WTC11 (cell line): ENCODE measurements at regions not wholly inside any gene's neighbourhood (a gene's known extent, or its start where the extent isn't known, plus 50 kb on each side); places are given as distances from the start of the nearest gene placed in this dataset.

Source experiments
- GABPB1 ChIP-seq: sonication (generic); formaldehyde crosslinking; IDR thresholded peaks from 2 replicates; pipeline ENCODE4 v1.8.1; 2023; ENCODE audit warnings: mild to moderate bottlenecking, missing genetic modification reagents
- KAT7 ChIP-seq: sonication (generic); formaldehyde crosslinking; IDR thresholded peaks from 2 replicates; pipeline ENCODE4 v1.8.1; 2023; ENCODE audit warnings: missing genetic modification reagents, mild to moderate bottlenecking, borderline replicate concordance
- MLX ChIP-seq: sonication (generic); formaldehyde crosslinking; IDR thresholded peaks from 2 replicates; pipeline ENCODE4 v1.8.1; 2023; ENCODE audit warnings: mild to moderate bottlenecking, missing genetic modification reagents, moderate library complexity
- TF ChIP-seq, protein P1 (sequence below): fragments of 200-600 bp; IDR thresholded peaks from 2 replicates; pipeline ENCODE4 v1.8.0; 2022; ENCODE audit warnings: antibody characterized with exemption

DNA sequence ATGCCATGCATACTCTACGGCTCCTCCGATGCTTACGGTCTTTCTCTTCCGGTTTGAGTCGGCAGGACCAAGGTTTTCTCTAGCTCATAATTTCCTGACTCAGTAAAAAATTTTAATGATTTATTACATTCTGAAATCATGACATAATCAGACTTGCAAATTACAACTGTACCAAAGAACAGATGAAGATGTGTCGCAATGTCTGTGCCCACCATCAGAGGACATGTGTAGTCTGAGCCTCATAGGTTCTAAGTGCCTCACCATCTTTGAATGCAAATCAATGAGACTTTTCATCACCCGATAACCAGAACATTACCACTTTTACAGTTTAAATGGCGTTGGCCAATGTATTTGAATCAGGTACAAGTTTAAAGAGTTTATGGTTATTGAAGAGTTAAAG is 213.1 kb downstream of the NHLRC3 start:
- no peak for TF ChIP-seq MLX (CRISPR knock-in tag)
- no peak for TF ChIP-seq KAT7
- no peak for TF ChIP-seq GABPB1
- TF ChIP-seq, protein P1, sequence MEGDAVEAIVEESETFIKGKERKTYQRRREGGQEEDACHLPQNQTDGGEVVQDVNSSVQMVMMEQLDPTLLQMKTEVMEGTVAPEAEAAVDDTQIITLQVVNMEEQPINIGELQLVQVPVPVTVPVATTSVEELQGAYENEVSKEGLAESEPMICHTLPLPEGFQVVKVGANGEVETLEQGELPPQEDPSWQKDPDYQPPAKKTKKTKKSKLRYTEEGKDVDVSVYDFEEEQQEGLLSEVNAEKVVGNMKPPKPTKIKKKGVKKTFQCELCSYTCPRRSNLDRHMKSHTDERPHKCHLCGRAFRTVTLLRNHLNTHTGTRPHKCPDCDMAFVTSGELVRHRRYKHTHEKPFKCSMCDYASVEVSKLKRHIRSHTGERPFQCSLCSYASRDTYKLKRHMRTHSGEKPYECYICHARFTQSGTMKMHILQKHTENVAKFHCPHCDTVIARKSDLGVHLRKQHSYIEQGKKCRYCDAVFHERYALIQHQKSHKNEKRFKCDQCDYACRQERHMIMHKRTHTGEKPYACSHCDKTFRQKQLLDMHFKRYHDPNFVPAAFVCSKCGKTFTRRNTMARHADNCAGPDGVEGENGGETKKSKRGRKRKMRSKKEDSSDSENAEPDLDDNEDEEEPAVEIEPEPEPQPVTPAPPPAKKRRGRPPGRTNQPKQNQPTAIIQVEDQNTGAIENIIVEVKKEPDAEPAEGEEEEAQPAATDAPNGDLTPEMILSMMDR: no peak
